GM23248 (cell line): ENCODE measurements at regions not wholly inside any gene's neighbourhood (a gene's known extent, or its start where the extent isn't known, plus 50 kb on each side); places are given as distances from the start of the nearest gene placed in this dataset.

ENCODE experiments used
- EZH2 ChIP-seq: fragments of 200-600 bp; sonication (generic); IDR thresholded peaks from 2 replicates; pipeline ENCODE4 v1.6.1; 2018; ENCODE audit warnings: antibody characterized with exemption, mild to moderate bottlenecking; ENCODE audit not compliant: insufficient read depth, poor library complexity, severe bottlenecking
- EZH2phosphoT487 ChIP-seq: fragments of 200-600 bp; sonication (generic); IDR thresholded peaks from 2 replicates; pipeline ENCODE4 v1.6.1; 2018; ENCODE audit warnings: antibody characterized with exemption, moderate library complexity, mild to moderate bottlenecking, low read depth; ENCODE audit not compliant: insufficient read depth

- TF ChIP-seq EZH2phosphoT487 (no peak), EZH2 (no peak)
These were observed 906.1 kb upstream of the SLC39A10 start for GRCh38 chr2:194750926-194751325.
